GM20000 (cell line): ENCODE measurements at regions not wholly inside any gene's neighbourhood (a gene's known extent, or its start where the extent isn't known, plus 50 kb on each side); places are given as distances from the start of the nearest gene placed in this dataset.
"Not testable (repeated sequence)": the region's sequence is repeated elsewhere in the genome, so short reads cannot be mapped to it uniquely, and the experiment has no call there.

ENCODE experiments used
- DNase-seq: peaks from one replicate; pipeline ENCODE4 v3.0.0; 2012; ENCODE audit warnings: low spot score
- CTCF ChIP-seq: IDR thresholded peaks from 2 replicates; pipeline ENCODE4 v1.5.1; 2012; ENCODE audit warnings: mild to moderate bottlenecking, control low read depth; ENCODE audit errors: extremely low read depth, missing control alignments

- no peak for DNase-seq
- no peak for TF ChIP-seq CTCF
Measured at GRCh38 chr2:215793747-215794595, 219.4 kb downstream of the MREG start.

- TF ChIP-seq CTCF = no peak
Measured at GRCh38 chr2:215791481-215791937, 221.8 kb downstream of the MREG start.

GRCh38 chr2:215790523-215791421 lies 222.6 kb downstream of the MREG start:
- no peak for DNase-seq
- TF ChIP-seq CTCF = no peak

More at GRCh38 chr2:215791481-215791937, 221.8 kb downstream of the MREG start:
- DNase-seq = no peak

GRCh38 chr2:215787565-215788178 lies 225.7 kb downstream of the MREG start:
- TF ChIP-seq CTCF = no peak

GRCh38 chr2:215787025-215787424 lies 226.3 kb downstream of the MREG start:
- DNase-seq = no peak
- no peak for TF ChIP-seq CTCF

More at GRCh38 chr2:215787565-215788178, 225.7 kb downstream of the MREG start:
- no peak for DNase-seq

- TF ChIP-seq CTCF = no peak
- no peak for DNase-seq
Measured at GRCh38 chr2:215784371-215784783, 229.0 kb downstream of the MREG start.

- DNase-seq = not testable (repeated sequence)
Measured at GRCh38 chr2:215783640-215784039, 229.7 kb downstream of the MREG start.
